GM19397 (cell line): ENCODE measurements at regions not wholly inside any gene's neighbourhood (a gene's known extent, or its start where the extent isn't known, plus 50 kb on each side); places are given as distances from the start of the nearest gene placed in this dataset.
"Not testable (repeated sequence)": the region's sequence is repeated elsewhere in the genome, so short reads cannot be mapped to it uniquely, and the experiment has no call there.

ENCODE experiments used
- ATAC-seq: cut with Tn5 transposase; IDR thresholded peaks from one replicate; pipeline ENCODE4 v1.9.1; 2021; ENCODE audit warnings: mild to moderate bottlenecking, moderate library complexity; ENCODE audit not compliant: unreplicated experiment

- ATAC-seq = no peak
Measured at GRCh38 chr1:242651817-242652216, 127.3 kb upstream of the PLD5 start.

GRCh38 chr1:242641461-242641860 lies 117.0 kb upstream of the PLD5 start:
- ATAC-seq = no peak

- no peak for ATAC-seq
Measured at GRCh38 chr1:242639104-242639503, 114.6 kb upstream of the PLD5 start.

GRCh38 chr1:242634732-242635131 lies 110.2 kb upstream of the PLD5 start:
- no peak for ATAC-seq

GRCh38 chr1:242629396-242629795 lies 104.9 kb upstream of the PLD5 start:
- no peak for ATAC-seq

GRCh38 chr1:242623756-242624155 lies 99.3 kb upstream of the PLD5 start:
- ATAC-seq = no peak

- ATAC-seq = no peak
Measured at GRCh38 chr1:242623119-242623518, 98.6 kb upstream of the PLD5 start.

GRCh38 chr1:242613266-242613815 lies 88.8 kb upstream of the PLD5 start:
- no peak for ATAC-seq

- ATAC-seq = no peak
Measured at GRCh38 chr1:242610209-242610608, 85.7 kb upstream of the PLD5 start.

- no peak for ATAC-seq
Measured at GRCh38 chr1:242605521-242605920, 81.0 kb upstream of the PLD5 start.

- no peak for ATAC-seq
Measured at GRCh38 chr1:242602001-242602400, 77.5 kb upstream of the PLD5 start.

- not testable (repeated sequence) for ATAC-seq
Measured at GRCh38 chr1:242593756-242594155, 69.3 kb upstream of the PLD5 start.

- ATAC-seq = no peak
Measured at GRCh38 chr1:242586360-242586680, 61.8 kb upstream of the PLD5 start.

GRCh38 chr1:242585616-242586359 lies 61.3 kb upstream of the PLD5 start:
- no peak for ATAC-seq

GRCh38 chr1:242582669-242583068 lies 58.2 kb upstream of the PLD5 start:
- ATAC-seq = no peak

GRCh38 chr1:242579528-242580235 lies 55.2 kb upstream of the PLD5 start:
- ATAC-seq = no peak
